Fibroblast of pulmonary artery (primary cell): ENCODE measurements at regions not wholly inside any gene's neighbourhood (a gene's known extent, or its start where the extent isn't known, plus 50 kb on each side); places are given as distances from the start of the nearest gene placed in this dataset.

Source experiments
- DNase-seq: peaks from one replicate; pipeline ENCODE4 v3.0.0-alpha.2; 2010; ENCODE audit warnings: low read depth
- H3K4me3 ChIP-seq: replicated peaks from 2 replicates; pipeline ENCODE4 v1.5.1; 2011; ENCODE audit warnings: low read depth, mild to moderate bottlenecking, control low read depth, low read length, moderate library complexity
- TF ChIP-seq, protein P1 (sequence below): IDR thresholded peaks from 2 replicates; pipeline ENCODE4 v1.5.1; 2011; ENCODE audit warnings: mild to moderate bottlenecking, control low read depth, low read length, inconsistent platforms; ENCODE audit errors: missing control alignments

DNA sequence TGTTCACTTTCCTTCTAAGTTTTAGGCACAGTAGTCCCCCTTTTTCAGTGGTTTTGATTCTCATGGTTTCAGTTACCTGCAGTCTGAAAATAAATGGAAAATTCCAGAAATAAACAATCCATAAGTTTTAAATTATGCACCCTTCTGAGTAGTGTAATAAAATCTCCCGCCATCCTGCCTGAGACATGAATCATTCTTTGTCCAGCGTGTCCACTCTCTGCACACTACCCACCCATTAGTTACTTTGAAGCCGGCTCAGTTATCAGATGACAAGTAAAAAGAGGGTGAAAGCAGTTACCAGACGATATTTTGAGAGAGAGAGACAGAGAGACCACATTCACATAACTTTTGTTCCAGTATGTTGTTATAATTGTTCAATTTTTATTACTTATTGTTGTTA, 400.5 kb downstream of the TMX3 start:
- H3K4me3 ChIP-seq, result no peak overlapping the region
- TF ChIP-seq, protein P1, sequence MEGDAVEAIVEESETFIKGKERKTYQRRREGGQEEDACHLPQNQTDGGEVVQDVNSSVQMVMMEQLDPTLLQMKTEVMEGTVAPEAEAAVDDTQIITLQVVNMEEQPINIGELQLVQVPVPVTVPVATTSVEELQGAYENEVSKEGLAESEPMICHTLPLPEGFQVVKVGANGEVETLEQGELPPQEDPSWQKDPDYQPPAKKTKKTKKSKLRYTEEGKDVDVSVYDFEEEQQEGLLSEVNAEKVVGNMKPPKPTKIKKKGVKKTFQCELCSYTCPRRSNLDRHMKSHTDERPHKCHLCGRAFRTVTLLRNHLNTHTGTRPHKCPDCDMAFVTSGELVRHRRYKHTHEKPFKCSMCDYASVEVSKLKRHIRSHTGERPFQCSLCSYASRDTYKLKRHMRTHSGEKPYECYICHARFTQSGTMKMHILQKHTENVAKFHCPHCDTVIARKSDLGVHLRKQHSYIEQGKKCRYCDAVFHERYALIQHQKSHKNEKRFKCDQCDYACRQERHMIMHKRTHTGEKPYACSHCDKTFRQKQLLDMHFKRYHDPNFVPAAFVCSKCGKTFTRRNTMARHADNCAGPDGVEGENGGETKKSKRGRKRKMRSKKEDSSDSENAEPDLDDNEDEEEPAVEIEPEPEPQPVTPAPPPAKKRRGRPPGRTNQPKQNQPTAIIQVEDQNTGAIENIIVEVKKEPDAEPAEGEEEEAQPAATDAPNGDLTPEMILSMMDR, result no peak
- no peak for DNase-seq

GRCh38 chr18:68301441-68301840, 413.5 kb downstream of the TMX3 start:
- H3K4me3 ChIP-seq, result no peak overlapping the region
- DNase-seq, result no peak
- TF ChIP-seq, protein P1, result no peak

DNA sequence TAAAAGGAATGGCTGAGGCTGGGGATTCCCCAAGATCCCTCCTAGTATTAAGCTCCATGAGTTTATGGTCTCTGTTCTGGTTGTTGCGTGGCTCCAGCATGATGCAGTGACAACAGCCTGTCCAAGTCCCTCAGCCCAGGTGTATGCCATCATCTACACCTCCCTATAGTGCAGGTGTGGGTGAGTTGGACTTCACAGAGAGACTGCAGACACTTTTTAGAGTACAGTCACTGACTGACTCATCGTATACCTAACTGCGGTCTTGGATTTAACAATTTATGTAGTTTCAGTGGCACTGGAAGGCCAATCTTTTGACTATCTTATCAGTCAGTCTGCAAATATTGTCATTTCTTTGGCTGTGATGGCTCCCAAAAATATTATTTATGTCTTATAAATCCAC, 415.0 kb downstream of the TMX3 start:
- DNase-seq, result no peak
- TF ChIP-seq, protein P1, result no peak
- H3K4me3 ChIP-seq, result no peak overlapping the region

- no peak for DNase-seq
- TF ChIP-seq, protein P1, result no peak
- H3K4me3 ChIP-seq, result no peak overlapping the region
Observed at GRCh38 chr18:68298330-68298729, 416.6 kb downstream of the TMX3 start.

- H3K4me3 ChIP-seq, result no peak overlapping the region
- DNase-seq, result no peak
- TF ChIP-seq, protein P1, result no peak
Observed at GRCh38 chr18:68288408-68288807, 426.5 kb downstream of the TMX3 start.

- TF ChIP-seq, protein P1, result no peak
- H3K4me3 ChIP-seq, result no peak overlapping the region
- no peak for DNase-seq
Observed at GRCh38 chr18:68284236-68284780, 430.6 kb downstream of the TMX3 start.

DNA sequence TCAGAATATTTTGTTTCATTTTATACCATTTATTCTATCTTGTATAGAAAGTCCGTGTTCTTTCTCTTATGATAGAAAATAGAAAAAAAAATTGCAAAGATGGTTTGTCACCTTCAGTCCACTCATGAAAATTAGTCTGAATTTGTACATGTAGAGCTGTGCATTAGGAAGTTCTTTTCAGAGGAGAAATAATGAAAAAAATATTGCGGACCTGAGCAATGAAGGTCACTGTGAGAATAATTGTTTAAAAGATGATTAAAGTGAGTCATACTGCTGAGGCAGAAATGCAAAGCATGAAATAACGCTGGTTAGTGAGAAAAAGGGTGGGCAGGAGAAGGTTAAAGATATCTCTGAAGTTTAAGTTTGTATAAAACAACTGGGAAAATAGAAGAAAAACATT, 431.1 kb downstream of the TMX3 start:
- TF ChIP-seq, protein P1, result no peak
- no peak overlapping the region for H3K4me3 ChIP-seq
- DNase-seq, result no peak
